ENCODE measurements at regions not wholly inside any gene's neighbourhood (a gene's known extent, or its start where the extent isn't known, plus 50 kb on each side); places are given as distances from the start of the nearest gene placed in this dataset.

- TF ChIP-seq POLR2A (IDR thresholded peaks at IDR 0.05; ENCODE audit: low read length) (no peak), SREBF2 (IDR thresholded peaks at IDR 0.05) (no peak), CTCF (IDR thresholded peaks at IDR 0.05) (no peak), JUNB (IDR thresholded peaks at IDR 0.05) (no peak)
Measured at GRCh38 chr6:167476844-167477595, 152.1 kb downstream of the TTLL2 start.

Data from A549 (cell line).